Left ventricle myocardium inferior (tissue), 1 donor: ENCODE measurements at regions not wholly inside any gene's neighbourhood (a gene's known extent, or its start where the extent isn't known, plus 50 kb on each side); places are given as distances from the start of the nearest gene placed in this dataset.

ENCODE experiments used
- DNase-seq: peaks from one replicate; pipeline ENCODE4 v3.0.0-alpha.2; 2020
- H3K27ac ChIP-seq: fragments of 200-600 bp; replicated peaks from 2 replicates; pipeline ENCODE4 v1.8.0; 2021
- H3K27me3 ChIP-seq: fragments of 200-600 bp; 2 replicates; pipeline ENCODE4 v1.8.0; 2021; ENCODE audit warnings: low read depth
- H3K36me3 ChIP-seq: fragments of 200-600 bp; 2 replicates; pipeline ENCODE4 v1.8.0; 2021
- H3K4me1 ChIP-seq: fragments of 200-600 bp; 2 replicates; pipeline ENCODE4 v1.8.0; 2021
- H3K4me3 ChIP-seq: fragments of 200-600 bp; 2 replicates; pipeline ENCODE4 v1.8.0; 2021; ENCODE audit warnings: mild to moderate bottlenecking, moderate library complexity
- H3K9me3 ChIP-seq: fragments of 200-600 bp; replicated peaks from 2 replicates; pipeline ENCODE4 v1.8.0; 2021
- CTCF ChIP-seq: fragments of 200-600 bp; IDR thresholded peaks from 2 replicates; pipeline ENCODE4 v1.8.0; 2021; ENCODE audit warnings: antibody characterized with exemption, mild to moderate bottlenecking, borderline replicate concordance
- intact Hi-C: fragments of 100-400 bp; cut with micrococcal nuclease; formaldehyde crosslinking; loops from one replicate; pipeline ENCODE4 v1.11.0; 2022
- donor health status: DM: no; HTN: yes; CAD: no; lungs with severe emphysema.

DNA sequence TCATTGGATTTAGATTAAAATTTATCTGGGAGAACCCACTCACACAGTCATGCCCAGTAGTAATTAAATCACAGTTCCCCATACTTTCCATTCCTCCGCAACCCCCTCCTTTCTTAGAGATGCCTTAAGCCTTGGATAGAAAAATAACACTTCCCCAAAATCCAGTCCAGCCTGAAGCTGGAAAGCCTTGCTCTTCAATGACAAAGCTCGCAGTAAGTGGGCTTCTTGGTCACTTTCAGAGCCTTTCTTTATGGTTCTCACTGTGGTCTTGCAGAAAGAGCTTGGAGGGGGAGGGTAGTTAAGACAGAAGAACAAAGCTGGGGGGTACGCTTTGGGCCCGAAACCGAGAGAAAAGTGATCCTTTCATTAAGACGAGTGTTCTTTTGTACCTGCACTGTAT lies 802.1 kb upstream of the POU3F3 start:
- Histone ChIP-seq H3K4me3 (no peak overlapping the region), H3K36me3 (no peaks in the 10 kb centered on the region), H3K9me3 (no peaks in the 10 kb centered on the region), H3K27ac (no peak overlapping the region), H3K4me1 (no peaks in the 10 kb centered on the region), H3K27me3 (no peaks in the 10 kb centered on the region)
- intact Hi-C loops: no loop called here
- TF ChIP-seq CTCF: no peak
- DNase-seq: no peak

DNA sequence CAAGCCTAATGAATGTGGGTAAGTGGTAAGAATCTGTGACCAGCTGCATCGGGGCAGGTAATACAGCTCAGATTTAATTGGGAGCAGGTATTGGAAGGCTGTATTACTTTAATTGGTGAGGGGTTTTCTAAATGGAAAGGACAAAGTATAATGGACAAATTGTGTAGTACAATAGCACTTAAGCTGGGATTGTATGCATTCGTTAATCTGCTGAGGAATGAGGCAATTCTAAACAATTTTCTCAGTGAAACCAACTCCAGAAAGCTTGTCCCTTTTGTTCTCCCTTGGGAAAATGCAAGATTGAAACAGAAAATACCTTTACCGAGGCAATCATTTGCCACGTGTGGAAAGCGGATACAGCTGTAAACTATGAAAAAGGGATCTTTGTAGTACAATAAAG lies 801.6 kb upstream of the POU3F3 start:
- Histone ChIP-seq H3K36me3 (no peaks in the 10 kb centered on the region), H3K27ac (no peak overlapping the region), H3K4me3 (no peak overlapping the region), H3K27me3 (no peaks in the 10 kb centered on the region), H3K4me1 (no peaks in the 10 kb centered on the region), H3K9me3 (no peaks in the 10 kb centered on the region)
- intact Hi-C loops: no loop called here
- TF ChIP-seq CTCF: no peak
- DNase-seq: no peak

DNA sequence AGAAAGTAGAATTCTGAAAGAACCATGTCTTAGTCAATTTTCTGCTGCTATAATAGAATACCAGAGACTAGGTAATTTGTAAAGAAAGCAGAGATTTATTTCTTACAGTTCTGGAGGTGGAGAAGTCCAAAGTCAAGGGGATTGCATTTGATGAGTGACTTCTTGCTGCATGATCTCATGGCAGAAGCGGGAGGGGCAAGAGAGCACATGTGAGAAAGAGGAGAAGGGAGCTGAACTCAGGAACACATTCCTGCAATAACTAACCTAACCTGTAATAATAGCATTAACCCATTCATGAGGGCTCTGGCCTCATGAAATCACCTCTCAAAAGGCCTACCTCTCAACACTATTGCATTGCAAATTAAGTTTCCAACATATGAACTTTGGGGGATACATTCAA lies 797.5 kb upstream of the POU3F3 start:
- Histone ChIP-seq H3K4me1 (no peaks in the 10 kb centered on the region), H3K27me3 (no peaks in the 10 kb centered on the region), H3K9me3 (peaks cover 5% of the 10 kb centered on the region), H3K4me3 (no peak overlapping the region), H3K27ac (no peak overlapping the region), H3K36me3 (no peaks in the 10 kb centered on the region)
- no peak for TF ChIP-seq CTCF
- DNase-seq: no peak
- intact Hi-C loops: no loop called here

- no peaks in the 10 kb centered on the region for H3K4me1 ChIP-seq
- intact Hi-C loops: no loop called here
- no peak overlapping the region for H3K27ac ChIP-seq
- TF ChIP-seq CTCF: no peak
- DNase-seq: no peak
- no peak overlapping the region for H3K4me3 ChIP-seq
- peaks cover 18% of the 10 kb centered on the region for H3K9me3 ChIP-seq
- no peaks in the 10 kb centered on the region for H3K36me3 ChIP-seq
- H3K27me3 ChIP-seq: no peaks in the 10 kb centered on the region
Observed at GRCh38 chr2:104068665-104069064, 785.2 kb upstream of the POU3F3 start.

DNA sequence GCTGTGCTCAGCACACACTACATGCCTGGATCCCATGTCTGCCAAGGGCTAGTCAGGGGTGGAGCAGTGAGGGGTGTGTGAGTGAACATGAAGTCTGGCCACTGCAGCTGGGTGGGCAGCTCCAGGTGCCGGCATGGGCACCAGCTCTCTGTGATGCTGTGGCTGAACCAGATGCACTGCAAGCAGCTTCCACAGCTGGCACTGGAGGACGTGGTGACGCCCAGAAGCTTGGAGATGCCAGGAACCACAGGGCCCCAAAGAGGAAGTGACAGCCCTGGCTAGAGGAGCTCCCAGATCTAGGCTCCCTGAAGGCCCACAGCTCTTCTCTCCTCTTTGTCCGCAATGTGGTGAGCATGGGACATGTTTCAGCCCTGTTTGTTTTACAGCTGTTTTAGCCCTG lies 776.3 kb upstream of the POU3F3 start:
- Histone ChIP-seq H3K4me3 (no peak overlapping the region), H3K4me1 (no peaks in the 10 kb centered on the region), H3K27me3 (no peaks in the 10 kb centered on the region), H3K36me3 (no peaks in the 10 kb centered on the region), H3K27ac (no peak overlapping the region), H3K9me3 (no peaks in the 10 kb centered on the region)
- intact Hi-C loops: no loop called here
- DNase-seq: no peak
- TF ChIP-seq CTCF: no peak

DNA sequence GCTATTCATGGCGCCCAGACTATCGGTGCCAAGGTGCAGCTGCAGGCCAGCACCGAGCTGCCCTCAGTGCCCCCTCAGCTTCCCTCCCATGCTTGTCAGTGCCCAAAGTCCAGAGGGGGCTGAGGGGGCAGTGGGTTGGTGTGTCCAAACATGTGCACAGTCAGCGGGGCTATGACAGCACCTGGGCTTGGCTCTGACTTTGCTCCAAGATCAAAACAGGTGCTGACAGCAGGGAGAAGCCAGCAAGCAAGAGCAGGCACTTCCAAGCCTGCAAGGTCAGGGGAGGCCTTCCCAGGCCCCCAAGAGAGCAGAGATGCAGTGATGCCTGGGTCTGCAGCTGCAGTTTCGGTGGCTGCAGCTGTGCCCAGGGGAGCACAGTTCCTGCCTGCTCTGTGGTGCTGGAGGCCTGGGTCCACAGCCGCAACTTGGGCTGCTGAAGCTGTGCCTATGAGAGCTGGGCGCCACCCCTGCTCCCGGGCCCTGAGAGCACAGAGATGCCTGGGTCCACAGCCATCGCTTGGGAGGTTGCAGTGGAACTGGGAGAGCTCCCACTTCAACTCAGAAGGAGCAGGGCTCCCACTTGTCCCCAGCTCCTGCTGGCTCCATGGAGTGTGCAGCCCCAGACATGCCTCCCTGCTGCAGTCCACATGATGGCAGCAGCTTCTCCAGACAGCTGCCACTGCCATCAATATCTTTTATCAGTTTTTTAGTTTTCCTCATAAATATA lies 775.3 kb upstream of the POU3F3 start:
- intact Hi-C loops: no loop called here
- no peak overlapping the region for H3K4me3 ChIP-seq
- no peak overlapping the region for H3K27ac ChIP-seq
- H3K27me3 ChIP-seq: no peaks in the 10 kb centered on the region
- H3K4me1 ChIP-seq: no peaks in the 10 kb centered on the region
- no peaks in the 10 kb centered on the region for H3K36me3 ChIP-seq
- no peaks in the 10 kb centered on the region for H3K9me3 ChIP-seq
- no peak for DNase-seq
- no peak for TF ChIP-seq CTCF
